HCT116 (cell line): ENCODE measurements at regions not wholly inside any gene's neighbourhood (a gene's known extent, or its start where the extent isn't known, plus 50 kb on each side); places are given as distances from the start of the nearest gene placed in this dataset.

ENCODE experiments used
- ATAC-seq: fragments of 200-7000 bp; cut with Tn5 transposase; 2 replicates; pipeline ENCODE4 v1.9.1; 2020; ENCODE audit warnings: mild to moderate bottlenecking, moderate library complexity
- BruUV-seq: library from RNA; stranded (reverse); fragments of 400-500 nt; replicated peaks from 2 replicates; lab custom pipeline; 2021; lab: Mats Ljungman, UMichigan
- CTCF ChIA-PET: fragments of 300-600 bp; sonication (Branson Sonifier 250); formaldehyde crosslinking; loops from one replicate; lab custom pipeline; 2021; ENCODE audit warnings: antibody characterized with exemption; lab: Charles Lee
- POLR2A ChIA-PET: fragments of 300-600, 350-600 bp; sonication (Branson Sonifier 250); formaldehyde crosslinking; loops from one replicate; lab custom pipeline; 2021; ENCODE audit warnings: antibody characterized with exemption; lab: Charles Lee
- RAD21 ChIA-PET, 2 experiments: fragments of 300-600 bp; sonication (Branson Sonifier 250); formaldehyde crosslinking; loops; one replicate each; lab custom pipeline; 2023; ENCODE audit warnings: low total read pairs in 2 of 2; ENCODE audit not compliant: uncharacterized antibody in 2 of 2, unreplicated experiment in 2 of 2, low non-redundant PET in 1 of 2; lab: Charles Lee
- DNase-seq: peaks from one replicate; pipeline ENCODE4 v3.0.0-alpha.2; 2010; ENCODE audit warnings: low read depth, low spot score
- H2AFZ ChIP-seq: fragments of 200-600 bp; shearing (Covaris generic), sonication (generic); 2 replicates; pipeline ENCODE4 v1.6.1; 2017; ENCODE audit warnings: low read depth, mixed run types, mixed read lengths, antibody characterized with exemption, low read length; ENCODE audit not compliant: poor library complexity, severe bottlenecking
- H3K27ac ChIP-seq: 2 replicates; pipeline ENCODE4 v1.5.1; 2012; ENCODE audit warnings: low read depth, low read length
- H3K27me3 ChIP-seq: fragments of 200-600 bp; sonication (generic); 2 replicates; pipeline ENCODE4 v1.6.1; 2016; ENCODE audit warnings: mixed run types, low read length, mixed read lengths; ENCODE audit not compliant: insufficient read depth
- H3K36me3 ChIP-seq, 2 experiments: fragments of 200-500 bp in 1 of 2; fragments of 200-600 bp in 1 of 2; sonication (Bioruptor generic) in 1 of 2; sonication (generic) in 1 of 2; 2 replicates each; pipeline versions ENCODE4 v1.5.1 to v1.6.1; 2014 to 2016; ENCODE audit warnings: low read length in 2 of 2, inconsistent platforms in 1 of 2, mixed read lengths in 1 of 2, mixed run types in 1 of 2; ENCODE audit not compliant: insufficient read depth in 2 of 2, control insufficient read depth in 1 of 2
- H3K4me1 ChIP-seq, 2 experiments: fragments of 200-600 bp in 1 of 2; sonication (generic) in 1 of 2; 2 replicates each; pipeline versions ENCODE4 v1.5.1 to v1.6.1; 2012 to 2017; ENCODE audit warnings: low read length in 2 of 2, inconsistent platforms in 1 of 2, mild to moderate bottlenecking in 1 of 2, mixed read lengths in 1 of 2, mixed run types in 1 of 2, moderate library complexity in 1 of 2; ENCODE audit not compliant: insufficient read depth in 2 of 2, control insufficient read depth in 1 of 2
- H3K4me2 ChIP-seq: fragments of 200-600 bp; sonication (generic); 2 replicates; pipeline ENCODE4 v1.6.1; 2017; ENCODE audit warnings: mixed run types, low read length, mixed read lengths
- H3K4me3 ChIP-seq, 2 experiments: fragments of 200-600 bp in 1 of 2; sonication (generic) in 1 of 2; replicated peaks in 1 of 2; 2 replicates each; pipeline ENCODE4 v1.5.1; 2011 to 2016; ENCODE audit warnings: low read length in 2 of 2, control low read depth in 1 of 2, low read depth in 1 of 2, mild to moderate bottlenecking in 1 of 2, mixed read lengths in 1 of 2, mixed run types in 1 of 2
- H3K79me2 ChIP-seq: fragments of 200-600 bp; sonication (generic); 2 replicates; pipeline ENCODE4 v1.6.1; 2017; ENCODE audit warnings: mild to moderate bottlenecking, mixed run types, low read length, moderate library complexity, mixed read lengths; ENCODE audit not compliant: insufficient read depth
- H3K9ac ChIP-seq: fragments of 200-600 bp; sonication (generic); 2 replicates; pipeline ENCODE4 v1.6.1; 2016; ENCODE audit warnings: low read length, mixed read lengths
- H3K9me2 ChIP-seq: fragments of 200-600 bp; sonication (generic), shearing (Covaris generic); 2 replicates; pipeline ENCODE4 v1.6.1; 2017; ENCODE audit warnings: mixed run types, mild to moderate bottlenecking, moderate library complexity; ENCODE audit not compliant: insufficient read depth
- H3K9me3 ChIP-seq, 2 experiments: fragments of 200-500 bp in 1 of 2; fragments of 200-600 bp in 1 of 2; sonication (Bioruptor generic) in 1 of 2; sonication (generic) in 1 of 2; 2 replicates each; pipeline ENCODE4 v1.6.1; 2014 to 2017; ENCODE audit warnings: low read length in 2 of 2, mixed read lengths in 2 of 2, inconsistent platforms in 1 of 2, low read depth in 1 of 2, mild to moderate bottlenecking in 1 of 2, mixed run types in 1 of 2, moderate library complexity in 1 of 2; ENCODE audit not compliant: control insufficient read depth in 1 of 2, insufficient read depth in 1 of 2
- H4K20me1 ChIP-seq: fragments of 200-600 bp; sonication (generic), shearing (Covaris generic); 2 replicates; pipeline ENCODE4 v1.6.1; 2017; ENCODE audit warnings: mixed run types, mild to moderate bottlenecking, moderate library complexity; ENCODE audit not compliant: insufficient read depth
- CBX3 ChIP-seq: IDR thresholded peaks from 2 replicates; pipeline ENCODE4 v1.6.1; 2012; ENCODE audit warnings: low read depth
- ELF1 ChIP-seq: IDR thresholded peaks from 2 replicates; pipeline ENCODE4 v1.6.1; 2012; ENCODE audit warnings: low read depth, borderline replicate concordance
- EZH2 ChIP-seq: fragments of 200-600 bp; sonication (generic); IDR thresholded peaks from 2 replicates; pipeline ENCODE4 v1.6.1; 2017; ENCODE audit warnings: antibody characterized with exemption, mixed run types
- EZH2phosphoT487 ChIP-seq: fragments of 200-600 bp; IDR thresholded peaks from 2 replicates; pipeline ENCODE4 v1.6.1; 2018; ENCODE audit warnings: antibody characterized with exemption, borderline replicate concordance
- FOSL1 ChIP-seq: IDR thresholded peaks from 2 replicates; pipeline ENCODE4 v1.6.1; 2012; ENCODE audit warnings: low read depth
- JUND ChIP-seq: IDR thresholded peaks from 2 replicates; pipeline ENCODE4 v1.6.1; 2012
- POLR2AphosphoS5 ChIP-seq: IDR thresholded peaks from 2 replicates; pipeline ENCODE4 v1.6.1; 2011; ENCODE audit warnings: mild to moderate bottlenecking, low read depth, low read length, moderate library complexity
- SIN3A ChIP-seq: IDR thresholded peaks from 2 replicates; pipeline ENCODE4 v1.6.1; 2012; ENCODE audit warnings: low read depth
- SP1 ChIP-seq: IDR thresholded peaks from 2 replicates; pipeline ENCODE4 v1.6.1; 2012; ENCODE audit warnings: low read depth
- TCF7L2 ChIP-seq: IDR thresholded peaks from 2 replicates; pipeline ENCODE4 v1.7.0; 2011; ENCODE audit warnings: borderline replicate concordance, inconsistent platforms; ENCODE audit not compliant: insufficient read depth, insufficient read length; ENCODE audit errors: extremely low read depth
- ZFX ChIP-seq: fragments of 450-650 bp; IDR thresholded peaks from 2 replicates; pipeline ENCODE4 v1.6.1; 2017
- ZNF274 ChIP-seq: fragments of 200-500 bp; sonication (Bioruptor generic); IDR thresholded peaks from 2 replicates; pipeline ENCODE4 v1.6.1; 2014; ENCODE audit warnings: mild to moderate bottlenecking, low read depth, low read length, inconsistent platforms
- intact Hi-C: fragments of 100-400 bp; cut with micrococcal nuclease; formaldehyde crosslinking; loops from 2 replicates; pipeline ENCODE4 v1.10.0; 2022
- TF ChIP-seq, protein P1 (sequence below): IDR thresholded peaks from 2 replicates; pipeline ENCODE4 v1.6.1; 2011; ENCODE audit warnings: mild to moderate bottlenecking, low read length, moderate library complexity; ENCODE audit not compliant: insufficient replicate concordance; ENCODE audit errors: extremely low read depth
- TF ChIP-seq, protein P2 (sequence below): IDR thresholded peaks from 2 replicates; pipeline ENCODE4 v1.6.1; 2012; ENCODE audit warnings: low read depth
- TF ChIP-seq, protein P3 (sequence below): IDR thresholded peaks from 2 replicates; pipeline ENCODE4 v1.6.1; 2012
- TF ChIP-seq, protein P4 (sequence below), 3 experiments: fragments of 200-600 bp in 1 of 3; sonication (generic) in 1 of 3; IDR thresholded peaks in 2 of 3; conservative IDR thresholded peaks in 1 of 3; 2 replicates each; pipeline ENCODE4 v1.5.1; 2012 to 2017; ENCODE audit warnings: low read depth in 2 of 3, low read length in 2 of 3, antibody characterized with exemption in 1 of 3, borderline replicate concordance in 1 of 3, control low read depth in 1 of 3, mild to moderate bottlenecking in 1 of 3, mixed read lengths in 1 of 3, mixed run types in 1 of 3, moderate library complexity in 1 of 3; ENCODE audit not compliant: insufficient read depth in 1 of 3

DNA sequence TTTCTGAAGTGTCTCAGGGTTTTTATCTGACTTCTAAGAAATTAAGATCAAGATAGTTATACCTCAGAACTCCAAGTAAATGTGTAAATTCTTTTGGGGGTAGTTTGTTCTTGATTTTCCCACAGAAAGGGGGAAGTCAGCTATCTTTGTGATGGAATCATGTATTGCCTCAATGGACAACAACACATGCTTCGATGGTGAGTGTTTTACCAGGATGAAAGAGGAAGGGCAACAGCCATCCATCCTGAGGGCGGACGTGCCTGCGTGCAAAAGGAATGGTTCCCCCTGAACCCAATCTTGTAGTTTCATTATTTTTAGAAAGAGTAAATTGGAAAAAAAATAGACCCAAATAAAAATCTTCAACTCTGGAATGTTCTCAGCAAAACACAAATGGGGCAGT lies 67.2 kb upstream of the ZPBP start:
- Histone ChIP-seq H3K27me3 (no peaks in the 10 kb centered on the region), H3K9ac (no peak overlapping the region), H3K9me3 (no peaks in the 10 kb centered on the region), H3K4me3 (no peak overlapping the region), H3K4me1 (no peaks in the 10 kb centered on the region), H2AFZ (no peak overlapping the region), H3K9me2 (no peaks in the 10 kb centered on the region), H4K20me1 (no peaks in the 10 kb centered on the region), H3K27ac (no peak overlapping the region), H3K79me2 (no peaks in the 10 kb centered on the region), H3K4me2 (no peak overlapping the region), H3K36me3 (no peaks in the 10 kb centered on the region)
- intact Hi-C loops: no loop called here
- ChIA-PET POLR2A (no interaction called here), RAD21 (no interaction called here), CTCF (no interaction called here)
- ATAC-seq (no peak), DNase-seq (no peak)
- BruUV-seq: no TSS peak
- TF ChIP-seq, protein P1, sequence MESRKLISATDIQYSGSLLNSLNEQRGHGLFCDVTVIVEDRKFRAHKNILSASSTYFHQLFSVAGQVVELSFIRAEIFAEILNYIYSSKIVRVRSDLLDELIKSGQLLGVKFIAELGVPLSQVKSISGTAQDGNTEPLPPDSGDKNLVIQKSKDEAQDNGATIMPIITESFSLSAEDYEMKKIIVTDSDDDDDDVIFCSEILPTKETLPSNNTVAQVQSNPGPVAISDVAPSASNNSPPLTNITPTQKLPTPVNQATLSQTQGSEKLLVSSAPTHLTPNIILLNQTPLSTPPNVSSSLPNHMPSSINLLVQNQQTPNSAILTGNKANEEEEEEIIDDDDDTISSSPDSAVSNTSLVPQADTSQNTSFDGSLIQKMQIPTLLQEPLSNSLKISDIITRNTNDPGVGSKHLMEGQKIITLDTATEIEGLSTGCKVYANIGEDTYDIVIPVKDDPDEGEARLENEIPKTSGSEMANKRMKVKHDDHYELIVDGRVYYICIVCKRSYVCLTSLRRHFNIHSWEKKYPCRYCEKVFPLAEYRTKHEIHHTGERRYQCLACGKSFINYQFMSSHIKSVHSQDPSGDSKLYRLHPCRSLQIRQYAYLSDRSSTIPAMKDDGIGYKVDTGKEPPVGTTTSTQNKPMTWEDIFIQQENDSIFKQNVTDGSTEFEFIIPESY: no peak
- no peak for TF ChIP-seq CBX3
- TF ChIP-seq SP1: no peak
- TF ChIP-seq SIN3A: no peak
- TF ChIP-seq, protein P2, sequence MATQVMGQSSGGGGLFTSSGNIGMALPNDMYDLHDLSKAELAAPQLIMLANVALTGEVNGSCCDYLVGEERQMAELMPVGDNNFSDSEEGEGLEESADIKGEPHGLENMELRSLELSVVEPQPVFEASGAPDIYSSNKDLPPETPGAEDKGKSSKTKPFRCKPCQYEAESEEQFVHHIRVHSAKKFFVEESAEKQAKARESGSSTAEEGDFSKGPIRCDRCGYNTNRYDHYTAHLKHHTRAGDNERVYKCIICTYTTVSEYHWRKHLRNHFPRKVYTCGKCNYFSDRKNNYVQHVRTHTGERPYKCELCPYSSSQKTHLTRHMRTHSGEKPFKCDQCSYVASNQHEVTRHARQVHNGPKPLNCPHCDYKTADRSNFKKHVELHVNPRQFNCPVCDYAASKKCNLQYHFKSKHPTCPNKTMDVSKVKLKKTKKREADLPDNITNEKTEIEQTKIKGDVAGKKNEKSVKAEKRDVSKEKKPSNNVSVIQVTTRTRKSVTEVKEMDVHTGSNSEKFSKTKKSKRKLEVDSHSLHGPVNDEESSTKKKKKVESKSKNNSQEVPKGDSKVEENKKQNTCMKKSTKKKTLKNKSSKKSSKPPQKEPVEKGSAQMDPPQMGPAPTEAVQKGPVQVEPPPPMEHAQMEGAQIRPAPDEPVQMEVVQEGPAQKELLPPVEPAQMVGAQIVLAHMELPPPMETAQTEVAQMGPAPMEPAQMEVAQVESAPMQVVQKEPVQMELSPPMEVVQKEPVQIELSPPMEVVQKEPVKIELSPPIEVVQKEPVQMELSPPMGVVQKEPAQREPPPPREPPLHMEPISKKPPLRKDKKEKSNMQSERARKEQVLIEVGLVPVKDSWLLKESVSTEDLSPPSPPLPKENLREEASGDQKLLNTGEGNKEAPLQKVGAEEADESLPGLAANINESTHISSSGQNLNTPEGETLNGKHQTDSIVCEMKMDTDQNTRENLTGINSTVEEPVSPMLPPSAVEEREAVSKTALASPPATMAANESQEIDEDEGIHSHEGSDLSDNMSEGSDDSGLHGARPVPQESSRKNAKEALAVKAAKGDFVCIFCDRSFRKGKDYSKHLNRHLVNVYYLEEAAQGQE: no peak
- TF ChIP-seq JUND: no peak
- TF ChIP-seq ZFX: no peak
- no peak for TF ChIP-seq POLR2AphosphoS5
- TF ChIP-seq EZH2phosphoT487: no peak
- TF ChIP-seq, protein P3, sequence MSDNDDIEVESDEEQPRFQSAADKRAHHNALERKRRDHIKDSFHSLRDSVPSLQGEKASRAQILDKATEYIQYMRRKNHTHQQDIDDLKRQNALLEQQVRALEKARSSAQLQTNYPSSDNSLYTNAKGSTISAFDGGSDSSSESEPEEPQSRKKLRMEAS: no peak
- no peak for TF ChIP-seq TCF7L2
- TF ChIP-seq EZH2: no peak
- no peak for TF ChIP-seq ZNF274
- TF ChIP-seq, protein P4, sequence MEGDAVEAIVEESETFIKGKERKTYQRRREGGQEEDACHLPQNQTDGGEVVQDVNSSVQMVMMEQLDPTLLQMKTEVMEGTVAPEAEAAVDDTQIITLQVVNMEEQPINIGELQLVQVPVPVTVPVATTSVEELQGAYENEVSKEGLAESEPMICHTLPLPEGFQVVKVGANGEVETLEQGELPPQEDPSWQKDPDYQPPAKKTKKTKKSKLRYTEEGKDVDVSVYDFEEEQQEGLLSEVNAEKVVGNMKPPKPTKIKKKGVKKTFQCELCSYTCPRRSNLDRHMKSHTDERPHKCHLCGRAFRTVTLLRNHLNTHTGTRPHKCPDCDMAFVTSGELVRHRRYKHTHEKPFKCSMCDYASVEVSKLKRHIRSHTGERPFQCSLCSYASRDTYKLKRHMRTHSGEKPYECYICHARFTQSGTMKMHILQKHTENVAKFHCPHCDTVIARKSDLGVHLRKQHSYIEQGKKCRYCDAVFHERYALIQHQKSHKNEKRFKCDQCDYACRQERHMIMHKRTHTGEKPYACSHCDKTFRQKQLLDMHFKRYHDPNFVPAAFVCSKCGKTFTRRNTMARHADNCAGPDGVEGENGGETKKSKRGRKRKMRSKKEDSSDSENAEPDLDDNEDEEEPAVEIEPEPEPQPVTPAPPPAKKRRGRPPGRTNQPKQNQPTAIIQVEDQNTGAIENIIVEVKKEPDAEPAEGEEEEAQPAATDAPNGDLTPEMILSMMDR (IDR thresholded peaks at IDR 0.05 in 2 of 3, conservative IDR thresholded peaks at IDR 0.05 in 1 of 3; ENCODE audit: borderline replicate concordance in 1 of 3, insufficient read depth in 1 of 3, low read depth in 2 of 3, low read length in 2 of 3): no peak
- TF ChIP-seq FOSL1: no peak
- no peak for TF ChIP-seq ELF1
- TF ChIP-seq, all 23 proteins: peak for 0
